ENCODE measurements at regions not wholly inside any gene's neighbourhood (a gene's known extent, or its start where the extent isn't known, plus 50 kb on each side); places are given as distances from the start of the nearest gene placed in this dataset.

GRCh38 chr2:120791243-120791961 lies 55.7 kb downstream of the GLI2 start:
- TF ChIP-seq CTCF (IDR thresholded peaks at IDR 0.05; ENCODE audit: low read depth, low read length): no peak
- Histone ChIP-seq H3K27ac (no peak overlapping the region), H3K36me3 (no peaks in the 10 kb centered on the region), H3K4me3 (no peak overlapping the region), H3K4me1 (ENCODE audit: low read depth) (peaks cover 8% of the 10 kb centered on the region), H3K9me3 (ENCODE audit: low read depth) (no peaks in the 10 kb centered on the region), H3K27me3 (no peaks in the 10 kb centered on the region)
- DNase-seq (ENCODE audit: low read depth in 1 of 2, low spot score in 1 of 2): no peak

GRCh38 chr2:120791962-120792297 lies 56.3 kb downstream of the GLI2 start:
- no peak for DNase-seq (ENCODE audit: low read depth in 1 of 2, low spot score in 1 of 2)
- Histone ChIP-seq H3K4me1 (ENCODE audit: low read depth) (peaks cover 8% of the 10 kb centered on the region), H3K36me3 (no peaks in the 10 kb centered on the region), H3K27me3 (no peaks in the 10 kb centered on the region), H3K4me3 (no peak overlapping the region), H3K27ac (no peak overlapping the region), H3K9me3 (ENCODE audit: low read depth) (no peaks in the 10 kb centered on the region)
- TF ChIP-seq CTCF (IDR thresholded peaks at IDR 0.05; ENCODE audit: low read depth, low read length): no peak

- Histone ChIP-seq H3K27ac (no peak overlapping the region), H3K4me3 (no peak overlapping the region), H3K4me1 (ENCODE audit: low read depth) (peaks cover 16% of the 10 kb centered on the region), H3K36me3 (no peaks in the 10 kb centered on the region), H3K9me3 (ENCODE audit: low read depth) (no peaks in the 10 kb centered on the region), H3K27me3 (no peaks in the 10 kb centered on the region)
- DNase-seq (ENCODE audit: low read depth in 1 of 2, low spot score in 1 of 2): peak in 1 of 2 donors; percentile 19
- TF ChIP-seq CTCF (IDR thresholded peaks at IDR 0.05; ENCODE audit: low read depth, low read length): no peak
Measured at GRCh38 chr2:120793682-120794403, 58.2 kb downstream of the GLI2 start.

GRCh38 chr2:120794716-120795115 lies 59.0 kb downstream of the GLI2 start:
- H3K4me3 ChIP-seq: no peak overlapping the region
- no peak overlapping the region for H3K27ac ChIP-seq
- H3K36me3 ChIP-seq: no peaks in the 10 kb centered on the region
- no peaks in the 10 kb centered on the region for H3K27me3 ChIP-seq
- no peak for TF ChIP-seq CTCF (IDR thresholded peaks at IDR 0.05; ENCODE audit: low read depth, low read length)
- H3K4me1 ChIP-seq (ENCODE audit: low read depth): peaks cover 16% of the 10 kb centered on the region
- no peaks in the 10 kb centered on the region for H3K9me3 ChIP-seq (ENCODE audit: low read depth)
- peak in 1 of 2 donors; percentile 84 for DNase-seq (ENCODE audit: low read depth in 1 of 2, low spot score in 1 of 2)

- TF ChIP-seq CTCF (IDR thresholded peaks at IDR 0.05; ENCODE audit: low read depth, low read length): no peak
- no peaks in the 10 kb centered on the region for H3K36me3 ChIP-seq
- no peak for DNase-seq (ENCODE audit: low read depth in 1 of 2, low spot score in 1 of 2)
- peaks cover 16% of the 10 kb centered on the region for H3K4me1 ChIP-seq (ENCODE audit: low read depth)
- H3K27ac ChIP-seq: no peak overlapping the region
- no peaks in the 10 kb centered on the region for H3K9me3 ChIP-seq (ENCODE audit: low read depth)
- H3K4me3 ChIP-seq: no peak overlapping the region
- no peaks in the 10 kb centered on the region for H3K27me3 ChIP-seq
Measured at GRCh38 chr2:120796094-120796493, 60.4 kb downstream of the GLI2 start.

Data from cardiac muscle cell (in vitro differentiated cells and primary cell).